ENCODE measurements at regions not wholly inside any gene's neighbourhood (a gene's known extent, or its start where the extent isn't known, plus 50 kb on each side); places are given as distances from the start of the nearest gene placed in this dataset.

GRCh38 chr10:4758256-4758655 lies 67.8 kb upstream of the AKR1E2 start:
- Histone ChIP-seq H3K4me3 (ENCODE audit: low read depth in 1 of 3, low read length in 3 of 3) (no peak overlapping the region), H3K9me3 (ENCODE audit: control insufficient read depth in 4 of 4, low read length in 3 of 4) (no peaks in the 10 kb centered on the region), H3K36me3 (ENCODE audit: control insufficient read depth in 4 of 4, insufficient read depth in 3 of 4, low read depth in 1 of 4, low read length in 3 of 4) (no peaks in the 10 kb centered on the region), H3K27me3 (ENCODE audit: control insufficient read depth in 4 of 4, insufficient read depth in 4 of 4, low read length in 3 of 4) (peaks cover 0 to 2% (median 0%) of the 10 kb centered on the region in 4 donors), H3K9ac (ENCODE audit: low read depth in 1 of 2, low read length in 2 of 2) (no peak overlapping the region), H3K27ac (ENCODE audit: low read depth in 1 of 2, low read length in 2 of 2) (no peak overlapping the region), H3K4me1 (ENCODE audit: control insufficient read depth in 4 of 4, insufficient read depth in 4 of 4, low read length in 3 of 4) (no peaks in the 10 kb centered on the region)
- no peak for DNase-seq (ENCODE audit: low spot score)
- TF ChIP-seq HNF4A (conservative IDR thresholded peaks at IDR 0.05) = no peak
- WGBS = 85% methylated on average over 1 of the region's 1 CpG

GRCh38 chr10:4755286-4755989 lies 70.6 kb upstream of the AKR1E2 start:
- Histone ChIP-seq H3K4me3 (ENCODE audit: low read depth in 1 of 3, low read length in 3 of 3) (no peak overlapping the region), H3K9ac (ENCODE audit: low read depth in 1 of 2, low read length in 2 of 2) (no peak overlapping the region), H3K36me3 (ENCODE audit: control insufficient read depth in 4 of 4, insufficient read depth in 3 of 4, low read depth in 1 of 4, low read length in 3 of 4) (no peaks in the 10 kb centered on the region), H3K27me3 (ENCODE audit: control insufficient read depth in 4 of 4, insufficient read depth in 4 of 4, low read length in 3 of 4) (peaks cover 0 to 2% (median 0%) of the 10 kb centered on the region in 4 donors), H3K4me1 (ENCODE audit: control insufficient read depth in 4 of 4, insufficient read depth in 4 of 4, low read length in 3 of 4) (no peaks in the 10 kb centered on the region), H3K27ac (ENCODE audit: low read depth in 1 of 2, low read length in 2 of 2) (no peak overlapping the region), H3K9me3 (ENCODE audit: control insufficient read depth in 4 of 4, low read length in 3 of 4) (no peaks in the 10 kb centered on the region)
- DNase-seq (ENCODE audit: low spot score) = no peak
- 72% methylated on average over 10 of the region's 10 CpGs for WGBS
- TF ChIP-seq, protein P1, sequence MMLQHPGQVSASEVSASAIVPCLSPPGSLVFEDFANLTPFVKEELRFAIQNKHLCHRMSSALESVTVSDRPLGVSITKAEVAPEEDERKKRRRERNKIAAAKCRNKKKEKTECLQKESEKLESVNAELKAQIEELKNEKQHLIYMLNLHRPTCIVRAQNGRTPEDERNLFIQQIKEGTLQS (IDR thresholded peaks at IDR 0.05) = no peak
- TF ChIP-seq HNF4A (conservative IDR thresholded peaks at IDR 0.05) (no peak), GABPA (IDR thresholded peaks at IDR 0.05 in 1 of 2, conservative IDR thresholded peaks at IDR 0.05 in 1 of 2) (no peak), TAF1 (conservative IDR thresholded peaks at IDR 0.05) (no peak), SP1 (IDR thresholded peaks at IDR 0.05) (no peak), CTCF (IDR thresholded peaks at IDR 0.05; ENCODE audit: low read depth, low read length, missing input control) (no peak), RXRA (IDR thresholded peaks at IDR 0.05) (no peak), FOXA2 (IDR thresholded peaks at IDR 0.05) (no peak), JUND (IDR thresholded peaks at IDR 0.05) (no peak), FOXA1 (IDR thresholded peaks at IDR 0.05) (no peak), YY1 (IDR thresholded peaks at IDR 0.05) (no peak), NR2F2 (IDR thresholded peaks at IDR 0.05) (no peak), EGR1 (IDR thresholded peaks at IDR 0.05; ENCODE audit: low read depth in 2 of 2) (no peak)
- TF ChIP-seq, protein P2, sequence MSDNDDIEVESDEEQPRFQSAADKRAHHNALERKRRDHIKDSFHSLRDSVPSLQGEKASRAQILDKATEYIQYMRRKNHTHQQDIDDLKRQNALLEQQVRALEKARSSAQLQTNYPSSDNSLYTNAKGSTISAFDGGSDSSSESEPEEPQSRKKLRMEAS (IDR thresholded peaks at IDR 0.05) = no peak
- TF ChIP-seq, protein P3, sequence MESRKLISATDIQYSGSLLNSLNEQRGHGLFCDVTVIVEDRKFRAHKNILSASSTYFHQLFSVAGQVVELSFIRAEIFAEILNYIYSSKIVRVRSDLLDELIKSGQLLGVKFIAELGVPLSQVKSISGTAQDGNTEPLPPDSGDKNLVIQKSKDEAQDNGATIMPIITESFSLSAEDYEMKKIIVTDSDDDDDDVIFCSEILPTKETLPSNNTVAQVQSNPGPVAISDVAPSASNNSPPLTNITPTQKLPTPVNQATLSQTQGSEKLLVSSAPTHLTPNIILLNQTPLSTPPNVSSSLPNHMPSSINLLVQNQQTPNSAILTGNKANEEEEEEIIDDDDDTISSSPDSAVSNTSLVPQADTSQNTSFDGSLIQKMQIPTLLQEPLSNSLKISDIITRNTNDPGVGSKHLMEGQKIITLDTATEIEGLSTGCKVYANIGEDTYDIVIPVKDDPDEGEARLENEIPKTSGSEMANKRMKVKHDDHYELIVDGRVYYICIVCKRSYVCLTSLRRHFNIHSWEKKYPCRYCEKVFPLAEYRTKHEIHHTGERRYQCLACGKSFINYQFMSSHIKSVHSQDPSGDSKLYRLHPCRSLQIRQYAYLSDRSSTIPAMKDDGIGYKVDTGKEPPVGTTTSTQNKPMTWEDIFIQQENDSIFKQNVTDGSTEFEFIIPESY (IDR thresholded peaks at IDR 0.05) = no peak
- TF ChIP-seq, protein P4, sequence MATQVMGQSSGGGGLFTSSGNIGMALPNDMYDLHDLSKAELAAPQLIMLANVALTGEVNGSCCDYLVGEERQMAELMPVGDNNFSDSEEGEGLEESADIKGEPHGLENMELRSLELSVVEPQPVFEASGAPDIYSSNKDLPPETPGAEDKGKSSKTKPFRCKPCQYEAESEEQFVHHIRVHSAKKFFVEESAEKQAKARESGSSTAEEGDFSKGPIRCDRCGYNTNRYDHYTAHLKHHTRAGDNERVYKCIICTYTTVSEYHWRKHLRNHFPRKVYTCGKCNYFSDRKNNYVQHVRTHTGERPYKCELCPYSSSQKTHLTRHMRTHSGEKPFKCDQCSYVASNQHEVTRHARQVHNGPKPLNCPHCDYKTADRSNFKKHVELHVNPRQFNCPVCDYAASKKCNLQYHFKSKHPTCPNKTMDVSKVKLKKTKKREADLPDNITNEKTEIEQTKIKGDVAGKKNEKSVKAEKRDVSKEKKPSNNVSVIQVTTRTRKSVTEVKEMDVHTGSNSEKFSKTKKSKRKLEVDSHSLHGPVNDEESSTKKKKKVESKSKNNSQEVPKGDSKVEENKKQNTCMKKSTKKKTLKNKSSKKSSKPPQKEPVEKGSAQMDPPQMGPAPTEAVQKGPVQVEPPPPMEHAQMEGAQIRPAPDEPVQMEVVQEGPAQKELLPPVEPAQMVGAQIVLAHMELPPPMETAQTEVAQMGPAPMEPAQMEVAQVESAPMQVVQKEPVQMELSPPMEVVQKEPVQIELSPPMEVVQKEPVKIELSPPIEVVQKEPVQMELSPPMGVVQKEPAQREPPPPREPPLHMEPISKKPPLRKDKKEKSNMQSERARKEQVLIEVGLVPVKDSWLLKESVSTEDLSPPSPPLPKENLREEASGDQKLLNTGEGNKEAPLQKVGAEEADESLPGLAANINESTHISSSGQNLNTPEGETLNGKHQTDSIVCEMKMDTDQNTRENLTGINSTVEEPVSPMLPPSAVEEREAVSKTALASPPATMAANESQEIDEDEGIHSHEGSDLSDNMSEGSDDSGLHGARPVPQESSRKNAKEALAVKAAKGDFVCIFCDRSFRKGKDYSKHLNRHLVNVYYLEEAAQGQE (IDR thresholded peaks at IDR 0.05) = no peak

Data from liver (tissue), 8 donors.